ACC112 (cell line): ENCODE measurements at regions not wholly inside any gene's neighbourhood (a gene's known extent, or its start where the extent isn't known, plus 50 kb on each side); places are given as distances from the start of the nearest gene placed in this dataset.
A peak's percentile ranks its signal among the peaks of the same experiment; 100 is the strongest.

ENCODE experiments used
- H2AFZ ChIP-seq: fragments of 200-600 bp; sonication (generic); one replicate; pipeline ENCODE4 v1.6.0; 2017; ENCODE audit warnings: antibody characterized with exemption, low read length; ENCODE audit not compliant: unreplicated experiment
- H3K27ac ChIP-seq: fragments of 200-600 bp; sonication (generic); 2 replicates; pipeline ENCODE4 v1.5.1; 2014; ENCODE audit warnings: low read depth, mild to moderate bottlenecking, antibody characterized with exemption, low read length, moderate library complexity
- H3K27me3 ChIP-seq: fragments of 200-600 bp; sonication (generic); 2 replicates; pipeline ENCODE4 v1.6.1; 2014; ENCODE audit warnings: mild to moderate bottlenecking, antibody characterized with exemption, low read length, moderate library complexity, mixed read lengths; ENCODE audit not compliant: insufficient read depth
- H3K36me3 ChIP-seq: fragments of 200-600 bp; sonication (generic); 2 replicates; pipeline ENCODE4 v1.6.1; 2016; ENCODE audit warnings: mild to moderate bottlenecking, antibody characterized with exemption, low read length, moderate library complexity, mixed read lengths; ENCODE audit not compliant: insufficient read depth
- H3K4me1 ChIP-seq: fragments of 200-600 bp; sonication (generic); one replicate; pipeline ENCODE4 v1.6.1; 2016; ENCODE audit warnings: low read length, mixed read lengths; ENCODE audit not compliant: insufficient read depth, unreplicated experiment, control insufficient read depth
- H3K4me3 ChIP-seq: fragments of 200-600 bp; sonication (generic); 2 replicates; pipeline ENCODE4 v1.5.1; 2014; ENCODE audit warnings: mild to moderate bottlenecking, low read depth, low read length
- H3K79me2 ChIP-seq: fragments of 200-600 bp; sonication (generic); one replicate; pipeline ENCODE4 v1.6.0; 2016; ENCODE audit warnings: low read length; ENCODE audit not compliant: control insufficient read depth, unreplicated experiment, insufficient read depth

DNA sequence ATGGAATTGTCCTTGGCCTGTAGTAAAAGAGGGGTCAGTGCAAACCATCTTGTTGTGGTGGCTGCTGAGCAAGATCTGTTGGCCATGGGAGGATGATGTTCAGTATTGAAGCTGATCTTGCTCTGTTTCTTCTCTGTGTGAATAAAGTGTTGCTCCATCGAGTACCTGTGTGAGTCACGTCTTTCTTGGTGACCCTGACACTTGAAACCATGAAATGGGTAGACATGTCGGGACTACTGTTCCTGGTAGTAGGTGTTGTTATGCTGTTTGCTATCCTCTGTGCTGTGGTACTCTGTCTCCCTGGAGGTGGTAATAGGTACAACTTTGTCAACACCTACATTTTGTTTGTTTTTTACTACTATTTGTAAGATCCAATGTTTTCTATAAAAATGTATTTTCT, 330.6 kb downstream of the MDFIC start:
- Histone ChIP-seq H3K79me2 (no peaks in the 10 kb centered on the region), H3K4me3 (no peak overlapping the region), H3K27ac (no peak overlapping the region), H2AFZ (no peak overlapping the region), H3K4me1 (peaks cover 8% of the 10 kb centered on the region), H3K27me3 (no peaks in the 10 kb centered on the region), H3K36me3 (no peaks in the 10 kb centered on the region)

DNA sequence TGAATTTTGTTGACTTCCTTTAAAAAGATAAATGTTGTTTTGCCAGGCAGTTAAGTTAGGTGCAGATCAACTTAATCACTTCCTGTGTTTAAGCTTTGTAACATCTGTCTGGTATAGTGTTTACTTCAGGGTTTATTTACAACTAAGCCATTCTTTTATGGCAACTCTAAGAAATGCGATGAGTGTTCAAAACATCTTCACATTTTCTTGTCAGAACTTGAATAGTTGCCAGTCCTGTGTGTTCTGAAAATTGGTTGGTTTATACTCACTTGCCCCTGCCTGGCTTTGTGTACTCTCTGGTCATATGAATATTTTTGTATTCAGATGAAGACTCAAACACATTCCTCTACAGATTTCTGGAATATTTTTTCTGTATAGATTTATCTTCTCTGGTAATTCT, 327.2 kb downstream of the MDFIC start:
- no peaks in the 10 kb centered on the region for H3K79me2 ChIP-seq
- H3K4me1 ChIP-seq, result peaks cover 8% of the 10 kb centered on the region
- H3K27ac ChIP-seq, result no peak overlapping the region
- peak overlapping the region; percentile 35 for H2AFZ ChIP-seq
- no peaks in the 10 kb centered on the region for H3K36me3 ChIP-seq
- no peak overlapping the region for H3K4me3 ChIP-seq
- H3K27me3 ChIP-seq, result no peaks in the 10 kb centered on the region

DNA sequence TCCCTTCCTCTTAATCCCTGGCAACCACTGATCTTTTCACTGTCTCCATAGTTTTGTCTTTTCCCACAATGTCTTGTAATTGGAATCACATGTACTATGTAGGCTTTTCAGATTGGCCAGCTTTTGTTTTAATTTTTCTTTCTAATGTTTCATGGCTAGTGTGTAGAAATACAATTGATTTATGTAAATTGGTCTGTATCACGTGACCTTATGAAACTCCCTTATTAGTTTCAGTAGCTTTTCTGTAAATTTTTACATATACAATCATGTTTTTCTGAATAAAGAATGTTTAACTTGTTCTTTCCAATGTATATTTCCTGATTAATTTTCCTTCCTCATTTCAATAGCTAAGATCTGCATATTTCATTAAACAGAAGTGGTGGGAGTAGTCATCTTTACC, 319.3 kb downstream of the MDFIC start:
- Histone ChIP-seq H3K36me3 (no peaks in the 10 kb centered on the region), H3K79me2 (no peaks in the 10 kb centered on the region), H3K27me3 (no peaks in the 10 kb centered on the region), H3K4me1 (no peaks in the 10 kb centered on the region), H3K4me3 (no peak overlapping the region), H2AFZ (no peak overlapping the region), H3K27ac (no peak overlapping the region)

DNA sequence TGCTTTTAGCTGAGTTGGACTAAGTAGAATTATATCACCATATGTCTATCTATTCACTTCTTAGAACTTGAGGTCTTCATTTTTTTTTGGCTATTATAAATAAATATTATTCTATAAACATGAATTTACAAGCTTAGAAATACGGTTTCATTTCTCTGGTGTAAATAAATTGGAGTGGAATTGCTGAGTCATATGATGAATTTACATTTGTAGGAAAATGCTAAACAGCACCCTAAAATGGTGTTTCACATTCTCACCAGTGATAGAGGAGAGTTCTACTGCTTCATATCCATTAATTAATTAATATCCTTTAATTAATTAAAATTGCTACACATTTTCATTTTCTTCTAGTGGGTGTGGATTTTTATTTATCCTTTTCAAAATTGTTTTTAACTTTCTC, 318.3 kb downstream of the MDFIC start:
- peaks cover 5% of the 10 kb centered on the region; the same call in 1 of the 2 replicates for H3K36me3 ChIP-seq
- no peaks in the 10 kb centered on the region for H3K27me3 ChIP-seq
- no peaks in the 10 kb centered on the region for H3K79me2 ChIP-seq
- peak overlapping the region; percentile 57 for H2AFZ ChIP-seq
- H3K4me3 ChIP-seq, result no peak overlapping the region
- H3K4me1 ChIP-seq, result no peaks in the 10 kb centered on the region
- no peak overlapping the region for H3K27ac ChIP-seq

DNA sequence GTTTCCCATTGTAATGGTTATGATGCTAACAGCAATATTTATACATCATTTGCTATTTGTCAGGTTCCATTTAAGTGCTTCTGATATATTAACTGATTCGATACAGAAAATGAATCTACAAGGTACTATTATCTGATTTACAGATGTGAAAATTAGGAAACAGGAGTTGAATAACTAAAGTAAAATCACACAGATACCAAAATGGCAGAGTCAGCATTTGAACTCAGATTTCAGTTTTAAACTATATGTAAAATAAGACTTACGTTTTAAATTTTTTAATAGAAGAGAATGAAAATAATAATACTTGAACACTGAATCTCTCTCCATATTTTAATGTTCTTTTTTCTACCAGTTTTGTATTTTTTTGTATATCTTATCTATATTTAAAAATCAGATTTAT, 313.2 kb downstream of the MDFIC start:
- Histone ChIP-seq H3K4me1 (peaks cover 18% of the 10 kb centered on the region), H3K27ac (no peak overlapping the region), H3K4me3 (no peak overlapping the region), H3K36me3 (peaks cover 5% of the 10 kb centered on the region; the same call in 1 of the 2 replicates), H3K79me2 (no peaks in the 10 kb centered on the region), H3K27me3 (no peaks in the 10 kb centered on the region), H2AFZ (no peak overlapping the region)

DNA sequence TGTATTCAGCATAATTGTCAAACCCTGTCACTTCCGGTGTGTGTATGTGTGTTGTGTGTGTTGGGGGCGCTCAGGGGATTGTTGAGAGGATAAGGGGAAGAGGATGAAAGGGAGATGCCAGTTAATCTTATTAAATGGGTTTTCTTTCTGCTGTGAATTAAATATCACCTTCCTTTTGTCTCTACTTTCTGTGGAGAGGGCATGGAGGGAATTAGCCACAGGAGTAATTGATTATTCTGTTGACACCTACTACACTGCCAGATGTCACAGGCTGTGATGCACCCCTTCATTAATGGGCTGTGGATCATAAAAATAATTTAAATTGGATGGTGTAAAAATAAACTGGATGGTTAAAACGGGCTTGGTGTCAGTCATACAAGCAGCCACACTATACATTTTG, 311.9 kb downstream of the MDFIC start:
- Histone ChIP-seq H3K79me2 (no peaks in the 10 kb centered on the region), H3K27ac (no peak overlapping the region), H3K4me1 (peaks cover 20% of the 10 kb centered on the region), H3K27me3 (no peaks in the 10 kb centered on the region), H2AFZ (no peak overlapping the region), H3K36me3 (peaks cover 5% of the 10 kb centered on the region; the same call in 1 of the 2 replicates), H3K4me3 (no peak overlapping the region)

DNA sequence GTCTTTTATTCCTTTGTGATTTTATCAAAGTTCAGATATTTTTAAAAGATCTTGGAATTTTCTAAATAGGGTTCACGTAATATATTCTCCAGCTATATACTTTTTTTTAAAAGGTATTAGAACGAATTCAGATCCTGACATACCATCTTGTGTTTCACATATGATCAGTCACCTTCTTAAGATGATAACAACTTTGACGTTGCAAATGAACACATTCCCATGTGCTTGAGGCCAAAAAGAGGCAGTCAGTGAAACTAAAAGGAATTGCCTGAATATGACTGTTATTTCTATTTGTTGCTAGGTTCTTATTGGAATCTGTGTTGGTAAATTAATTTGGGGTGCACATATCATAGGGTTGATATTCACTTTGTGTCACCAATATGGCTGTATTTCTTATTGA, 310.1 kb downstream of the MDFIC start:
- peak overlapping the region; percentile 96 for H3K27ac ChIP-seq
- H3K79me2 ChIP-seq, result no peaks in the 10 kb centered on the region
- H2AFZ ChIP-seq, result peak overlapping the region; percentile 82
- H3K4me1 ChIP-seq, result peaks cover 20% of the 10 kb centered on the region
- no peak overlapping the region for H3K4me3 ChIP-seq
- H3K36me3 ChIP-seq, result peaks cover 5% of the 10 kb centered on the region; the same call in 1 of the 2 replicates
- H3K27me3 ChIP-seq, result no peaks in the 10 kb centered on the region

DNA sequence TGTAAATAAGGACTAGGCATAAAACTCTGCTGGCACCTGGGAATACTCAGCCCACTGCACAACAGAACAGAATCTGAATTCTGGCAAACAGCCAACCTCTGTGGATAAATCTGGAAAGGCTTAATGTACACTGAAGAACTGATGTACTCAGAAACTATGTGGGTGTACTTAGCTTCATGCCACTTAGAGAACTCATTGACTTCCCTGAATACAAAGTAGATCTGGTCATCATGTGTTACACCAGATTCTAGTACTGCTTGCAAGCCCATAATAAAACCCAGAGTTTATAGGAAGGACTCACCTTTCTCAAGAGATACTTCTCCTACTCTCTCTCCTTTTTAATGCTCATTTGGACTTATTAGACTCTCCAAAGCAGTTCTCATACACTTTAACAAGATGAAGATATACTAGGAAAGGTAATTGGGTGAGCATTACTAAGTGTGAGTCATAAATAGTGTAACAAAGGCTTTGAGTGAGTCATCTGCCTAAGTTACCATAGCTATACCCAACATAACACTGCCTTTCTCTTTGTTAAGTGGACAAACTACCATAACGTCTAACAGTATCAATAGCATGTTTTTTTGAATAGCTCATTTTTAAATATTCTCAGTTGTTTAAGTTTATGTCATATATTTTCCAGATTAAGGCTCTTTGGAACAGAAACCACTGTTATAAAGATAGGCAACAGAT, 309.1 kb downstream of the MDFIC start:
- Histone ChIP-seq H3K4me3 (peak overlapping the region; percentile 49), H2AFZ (peak overlapping the region; percentile 82), H3K36me3 (peaks cover 5% of the 10 kb centered on the region; the same call in 1 of the 2 replicates), H3K27me3 (no peaks in the 10 kb centered on the region), H3K27ac (peak overlapping the region; percentile 96), H3K4me1 (peaks cover 20% of the 10 kb centered on the region), H3K79me2 (no peaks in the 10 kb centered on the region)

DNA sequence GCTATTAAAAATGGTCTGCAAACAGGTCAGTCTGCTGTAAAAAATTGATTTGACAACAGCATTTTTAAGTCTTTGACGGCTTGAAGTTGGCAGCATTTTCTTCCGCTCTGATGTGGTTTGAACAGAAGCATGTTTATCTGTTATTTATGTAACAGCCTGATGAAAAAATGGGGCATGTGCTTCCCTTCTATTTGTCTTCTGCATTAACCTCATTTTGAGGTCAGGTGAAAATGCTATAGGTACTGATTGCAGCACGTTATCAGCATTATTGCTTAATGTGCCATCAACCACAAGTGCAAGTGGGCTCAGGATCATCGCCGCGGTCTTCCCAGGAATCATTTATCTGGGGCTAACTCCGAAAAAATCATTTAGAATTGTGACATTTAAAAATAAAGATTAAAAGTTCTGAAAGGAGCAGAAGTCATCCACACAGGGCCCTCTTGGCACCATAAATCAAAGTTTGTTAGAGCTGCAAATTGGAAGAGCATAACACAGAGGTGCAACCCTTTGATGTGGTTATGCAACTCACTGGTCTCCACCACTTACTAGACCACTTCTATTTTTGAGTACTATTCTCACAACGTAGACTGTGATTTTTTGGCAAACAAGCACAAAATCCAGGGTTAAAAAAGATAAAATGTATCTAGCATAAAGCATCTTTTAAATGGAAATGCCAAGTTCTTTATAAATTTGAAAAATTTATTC, 307.7 kb downstream of the MDFIC start:
- Histone ChIP-seq H2AFZ (no peak overlapping the region), H3K27me3 (no peaks in the 10 kb centered on the region), H3K4me3 (no peak overlapping the region), H3K27ac (peak overlapping the region; percentile 96; the same call in 1 of the 2 replicates), H3K36me3 (no peaks in the 10 kb centered on the region), H3K4me1 (peaks cover 20% of the 10 kb centered on the region), H3K79me2 (no peaks in the 10 kb centered on the region)

DNA sequence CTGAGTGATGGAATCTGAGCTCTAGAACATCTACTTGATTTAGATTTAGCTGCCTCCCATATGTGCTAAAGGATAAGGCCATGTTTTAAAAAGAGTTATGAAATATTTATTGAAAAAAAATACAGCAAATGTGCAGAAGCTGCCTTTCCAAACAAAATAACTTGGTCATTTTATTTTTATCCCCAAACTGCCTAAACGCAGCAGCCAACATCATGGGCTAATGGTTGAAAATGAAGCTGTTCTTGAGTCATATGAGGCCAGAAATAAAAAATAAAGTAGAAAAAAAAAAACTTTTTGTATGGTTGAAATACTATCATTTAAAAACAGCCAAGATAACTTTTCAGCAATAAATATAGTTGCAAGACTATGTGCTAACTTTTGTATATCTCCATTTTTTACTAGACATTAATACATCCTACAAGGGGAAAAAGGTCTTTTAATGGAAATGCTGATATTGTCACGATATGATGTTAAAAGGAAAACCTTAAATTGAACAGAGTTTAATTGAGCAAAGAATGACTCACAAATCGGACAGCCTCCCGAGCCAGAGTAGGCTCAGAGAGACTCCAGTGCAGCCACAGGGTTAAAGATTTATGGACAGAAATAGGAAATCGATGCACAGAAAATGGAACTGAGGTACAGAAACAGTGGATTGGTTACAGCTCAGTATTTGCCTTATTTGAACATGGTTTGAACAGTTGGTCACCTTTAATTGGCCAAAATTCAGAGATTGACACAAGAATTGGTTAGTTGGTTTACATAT, 305.8 kb downstream of the MDFIC start:
- Histone ChIP-seq H3K27me3 (no peaks in the 10 kb centered on the region), H3K36me3 (no peaks in the 10 kb centered on the region), H3K27ac (no peak overlapping the region), H3K4me1 (peaks cover 20% of the 10 kb centered on the region), H2AFZ (no peak overlapping the region), H3K79me2 (no peaks in the 10 kb centered on the region), H3K4me3 (no peak overlapping the region)
